ENCODE measurements at regions not wholly inside any gene's neighbourhood (a gene's known extent, or its start where the extent isn't known, plus 50 kb on each side); places are given as distances from the start of the nearest gene placed in this dataset.

- TF ChIP-seq CTCF (IDR thresholded peaks at IDR 0.05; ENCODE audit: insufficient read depth, low read depth, low read length) = no peak
- DNase-seq (ENCODE audit: low read depth) = no peak
- no peak overlapping the region for H3K4me3 ChIP-seq (ENCODE audit: low read depth, low read length)
Observed at GRCh38 chr10:125455431-125455830, 227.5 kb downstream of the TEX36 start.

GRCh38 chr10:125451319-125451718 is 231.6 kb downstream of the TEX36 start:
- no peak for TF ChIP-seq CTCF (IDR thresholded peaks at IDR 0.05; ENCODE audit: insufficient read depth, low read depth, low read length)

GRCh38 chr10:125450218-125450617 is 232.7 kb downstream of the TEX36 start:
- H3K4me3 ChIP-seq (ENCODE audit: low read depth, low read length) = no peak overlapping the region
- no peak for DNase-seq (ENCODE audit: low read depth)
- no peak for TF ChIP-seq CTCF (IDR thresholded peaks at IDR 0.05; ENCODE audit: insufficient read depth, low read depth, low read length)

More at GRCh38 chr10:125451319-125451718, 231.6 kb downstream of the TEX36 start:
- DNase-seq (ENCODE audit: low read depth) = no peak
- H3K4me3 ChIP-seq (ENCODE audit: low read depth, low read length) = no peak overlapping the region

GRCh38 chr10:125449571-125449970 is 233.4 kb downstream of the TEX36 start:
- no peak for TF ChIP-seq CTCF (IDR thresholded peaks at IDR 0.05; ENCODE audit: insufficient read depth, low read depth, low read length)
- DNase-seq (ENCODE audit: low read depth) = no peak
- H3K4me3 ChIP-seq (ENCODE audit: low read depth, low read length) = no peak overlapping the region

GRCh38 chr10:125448596-125448995 is 234.4 kb downstream of the TEX36 start:
- peak; percentile 7 for DNase-seq (ENCODE audit: low read depth)

GRCh38 chr10:125444790-125445189 is 238.2 kb downstream of the TEX36 start:
- DNase-seq (ENCODE audit: low read depth) = no peak
- no peak overlapping the region for H3K4me3 ChIP-seq (ENCODE audit: low read depth, low read length)
- no peak for TF ChIP-seq CTCF (IDR thresholded peaks at IDR 0.05; ENCODE audit: insufficient read depth, low read depth, low read length)

More at GRCh38 chr10:125448596-125448995, 234.4 kb downstream of the TEX36 start:
- H3K4me3 ChIP-seq (ENCODE audit: low read depth, low read length) = no peak overlapping the region
- TF ChIP-seq CTCF (IDR thresholded peaks at IDR 0.05; ENCODE audit: insufficient read depth, low read depth, low read length) = peak; percentile 49

GRCh38 chr10:125442856-125443540 is 240.0 kb downstream of the TEX36 start:
- no peak for TF ChIP-seq CTCF (IDR thresholded peaks at IDR 0.05; ENCODE audit: insufficient read depth, low read depth, low read length)
- H3K4me3 ChIP-seq (ENCODE audit: low read depth, low read length) = no peak overlapping the region
- peak; percentile 3 for DNase-seq (ENCODE audit: low read depth)
